ENCODE measurements at regions not wholly inside any gene's neighbourhood (a gene's known extent, or its start where the extent isn't known, plus 50 kb on each side); places are given as distances from the start of the nearest gene placed in this dataset.

DNA sequence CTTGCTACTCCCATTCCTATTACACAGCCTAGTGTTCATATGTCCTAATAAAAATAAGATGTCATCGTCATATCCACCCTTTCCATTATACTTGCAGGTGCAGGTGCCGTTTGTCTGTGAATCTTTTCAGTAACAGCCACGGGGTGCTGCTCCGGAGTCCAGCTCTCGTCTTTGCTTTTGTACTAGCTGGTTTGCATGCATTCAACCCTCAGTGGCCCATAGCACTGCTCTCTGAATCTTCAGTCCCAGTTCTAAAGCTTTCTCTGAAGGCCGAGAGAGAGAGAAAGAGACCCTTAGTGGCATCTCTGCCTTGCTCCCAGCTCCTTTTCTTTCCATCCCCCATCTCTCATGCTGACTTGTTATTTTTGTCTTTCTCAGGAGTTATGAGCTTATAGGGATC, 468.5 kb downstream of the TMEM232 start:
- Histone ChIP-seq H3K4me1 (ENCODE audit: control insufficient read depth, insufficient read depth, low read length) (no peaks in the 10 kb centered on the region), H3K9me3 (replicated peaks; ENCODE audit: control insufficient read depth, insufficient read depth, low read length) (no peaks in the 10 kb centered on the region), H4K20me1 (ENCODE audit: control insufficient read depth, insufficient read depth) (no peaks in the 10 kb centered on the region), H3K36me3 (ENCODE audit: control insufficient read depth in 2 of 2, insufficient read depth in 2 of 2, low read length in 1 of 2) (no peaks in the 10 kb centered on the region), H3K27me3 (replicated peaks in 1 of 2; ENCODE audit: control insufficient read depth in 2 of 2, insufficient read depth in 2 of 2, low read length in 1 of 2) (no peaks in the 10 kb centered on the region), H2AFZ (ENCODE audit: control insufficient read depth, low read depth, low read length) (no peak overlapping the region), H3K79me2 (ENCODE audit: control insufficient read depth, insufficient read depth, low read length) (no peaks in the 10 kb centered on the region), H3K9ac (ENCODE audit: control insufficient read depth, insufficient read depth, low read length) (no peak overlapping the region), H3K27ac (ENCODE audit: control insufficient read depth, insufficient read depth) (no peak overlapping the region), H3K4me3 (no peak overlapping the region), H3K4me2 (ENCODE audit: control insufficient read depth, insufficient read depth) (no peak overlapping the region)
- ChIA-PET CTCF (interaction anchor here (1.0 kb wide), 1 partner anchor 10 kb away, joined by 3 read pairs; no protein-coding TSS in a partner anchor), POLR2A (no interaction called here), RAD21 (ENCODE audit: unreplicated experiment) (no interaction called here), SMC1A (ENCODE audit: uncharacterized antibody, unreplicated experiment) (no interaction called here)
- FAIRE-seq (no peak), ATAC-seq (no peak), DNase-seq (ENCODE audit: low read depth, low spot score) (no peak)
- intact Hi-C loops (cut with micrococcal nuclease; ENCODE audit: unreplicated experiment), result no loop called here
- TF ChIP-seq ZNF217 (IDR thresholded peaks at IDR 0.05), result no peak
- no peak for TF ChIP-seq PML (IDR thresholded peaks at IDR 0.05; ENCODE audit: low read length)
- TF ChIP-seq CBX3 (IDR thresholded peaks at IDR 0.05; ENCODE audit: borderline replicate concordance, low read depth), result no peak
- TF ChIP-seq SPI1 (IDR thresholded peaks at IDR 0.05; ENCODE audit: borderline replicate concordance, insufficient read depth, low read depth, low read length), result no peak
- no peak for TF ChIP-seq ZNF274 (IDR thresholded peaks at IDR 0.05; ENCODE audit: insufficient read depth, insufficient read length)
- TF ChIP-seq MYC (IDR thresholded peaks at IDR 0.05; ENCODE audit: insufficient read depth, insufficient read length, insufficient replicate concordance, low read length, severe bottlenecking), result no peak
- TF ChIP-seq, protein P1, sequence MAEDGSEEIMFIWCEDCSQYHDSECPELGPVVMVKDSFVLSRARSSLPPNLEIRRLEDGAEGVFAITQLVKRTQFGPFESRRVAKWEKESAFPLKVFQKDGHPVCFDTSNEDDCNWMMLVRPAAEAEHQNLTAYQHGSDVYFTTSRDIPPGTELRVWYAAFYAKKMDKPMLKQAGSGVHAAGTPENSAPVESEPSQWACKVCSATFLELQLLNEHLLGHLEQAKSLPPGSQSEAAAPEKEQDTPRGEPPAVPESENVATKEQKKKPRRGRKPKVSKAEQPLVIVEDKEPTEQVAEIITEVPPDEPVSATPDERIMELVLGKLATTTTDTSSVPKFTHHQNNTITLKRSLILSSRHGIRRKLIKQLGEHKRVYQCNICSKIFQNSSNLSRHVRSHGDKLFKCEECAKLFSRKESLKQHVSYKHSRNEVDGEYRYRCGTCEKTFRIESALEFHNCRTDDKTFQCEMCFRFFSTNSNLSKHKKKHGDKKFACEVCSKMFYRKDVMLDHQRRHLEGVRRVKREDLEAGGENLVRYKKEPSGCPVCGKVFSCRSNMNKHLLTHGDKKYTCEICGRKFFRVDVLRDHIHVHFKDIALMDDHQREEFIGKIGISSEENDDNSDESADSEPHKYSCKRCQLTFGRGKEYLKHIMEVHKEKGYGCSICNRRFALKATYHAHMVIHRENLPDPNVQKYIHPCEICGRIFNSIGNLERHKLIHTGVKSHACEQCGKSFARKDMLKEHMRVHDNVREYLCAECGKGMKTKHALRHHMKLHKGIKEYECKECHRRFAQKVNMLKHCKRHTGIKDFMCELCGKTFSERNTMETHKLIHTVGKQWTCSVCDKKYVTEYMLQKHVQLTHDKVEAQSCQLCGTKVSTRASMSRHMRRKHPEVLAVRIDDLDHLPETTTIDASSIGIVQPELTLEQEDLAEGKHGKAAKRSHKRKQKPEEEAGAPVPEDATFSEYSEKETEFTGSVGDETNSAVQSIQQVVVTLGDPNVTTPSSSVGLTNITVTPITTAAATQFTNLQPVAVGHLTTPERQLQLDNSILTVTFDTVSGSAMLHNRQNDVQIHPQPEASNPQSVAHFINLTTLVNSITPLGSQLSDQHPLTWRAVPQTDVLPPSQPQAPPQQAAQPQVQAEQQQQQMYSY (CRISPR knock-in tag; IDR thresholded peaks at IDR 0.05), result no peak
- TF ChIP-seq CBFB (IDR thresholded peaks at IDR 0.05; ENCODE audit: low read depth), result no peak
- no peak for TF ChIP-seq ETV6 (conservative IDR thresholded peaks at IDR 0.05 in 1 of 2, IDR thresholded peaks at IDR 0.05 in 1 of 2; ENCODE audit: borderline replicate concordance in 1 of 2, low read depth in 1 of 2)
- no peak for TF ChIP-seq NFIC (IDR thresholded peaks at IDR 0.05; ENCODE audit: low read depth, low read length)
- TF ChIP-seq, protein P2, sequence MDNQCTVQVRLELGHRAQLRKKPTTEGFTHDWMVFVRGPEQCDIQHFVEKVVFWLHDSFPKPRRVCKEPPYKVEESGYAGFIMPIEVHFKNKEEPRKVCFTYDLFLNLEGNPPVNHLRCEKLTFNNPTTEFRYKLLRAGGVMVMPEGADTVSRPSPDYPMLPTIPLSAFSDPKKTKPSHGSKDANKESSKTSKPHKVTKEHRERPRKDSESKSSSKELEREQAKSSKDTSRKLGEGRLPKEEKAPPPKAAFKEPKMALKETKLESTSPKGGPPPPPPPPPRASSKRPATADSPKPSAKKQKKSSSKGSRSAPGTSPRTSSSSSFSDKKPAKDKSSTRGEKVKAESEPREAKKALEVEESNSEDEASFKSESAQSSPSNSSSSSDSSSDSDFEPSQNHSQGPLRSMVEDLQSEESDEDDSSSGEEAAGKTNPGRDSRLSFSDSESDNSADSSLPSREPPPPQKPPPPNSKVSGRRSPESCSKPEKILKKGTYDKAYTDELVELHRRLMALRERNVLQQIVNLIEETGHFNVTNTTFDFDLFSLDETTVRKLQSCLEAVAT (IDR thresholded peaks at IDR 0.05), result no peak
- no peak for TF ChIP-seq SREBF1 (IDR thresholded peaks at IDR 0.05; ENCODE audit: low read length)
- TF ChIP-seq CBX5 (IDR thresholded peaks at IDR 0.05; ENCODE audit: low read depth), result no peak
- TF ChIP-seq YBX1 (IDR thresholded peaks at IDR 0.05), result no peak
- TF ChIP-seq HDAC2 (IDR thresholded peaks at IDR 0.05), result no peak
- TF ChIP-seq CREM (IDR thresholded peaks at IDR 0.05; ENCODE audit: low read depth), result no peak
- in situ Hi-C loops (cut with MboI), result no loop called here
- 10% methylated on average over 6 of the region's 6 CpGs for WGBS (ENCODE audit: insufficient coverage, insufficient replicate concordance, low lambda C conversion rate, missing lambda C conversion rate)
- BruUV-seq (replicated peaks), result no TSS peak

All from GM12878 (cell line).